Frontal cortex (tissue), 3 donors: ENCODE measurements at regions not wholly inside any gene's neighbourhood (a gene's known extent, or its start where the extent isn't known, plus 50 kb on each side); places are given as distances from the start of the nearest gene placed in this dataset.

Source experiments
- DNase-seq, 2 donors: peaks; one replicate each; pipeline ENCODE4 v3.0.0; 2012; ENCODE audit warnings: low spot score in 2 of 2
- FAIRE-seq: peaks from 2 replicates; lab custom pipeline; 2012; peaks lifted over from hg19 to GRCh38; lab: Jason Lieb, UNC
- donor health status: control.
- donor health status: control.
- donor health status: control.

DNA sequence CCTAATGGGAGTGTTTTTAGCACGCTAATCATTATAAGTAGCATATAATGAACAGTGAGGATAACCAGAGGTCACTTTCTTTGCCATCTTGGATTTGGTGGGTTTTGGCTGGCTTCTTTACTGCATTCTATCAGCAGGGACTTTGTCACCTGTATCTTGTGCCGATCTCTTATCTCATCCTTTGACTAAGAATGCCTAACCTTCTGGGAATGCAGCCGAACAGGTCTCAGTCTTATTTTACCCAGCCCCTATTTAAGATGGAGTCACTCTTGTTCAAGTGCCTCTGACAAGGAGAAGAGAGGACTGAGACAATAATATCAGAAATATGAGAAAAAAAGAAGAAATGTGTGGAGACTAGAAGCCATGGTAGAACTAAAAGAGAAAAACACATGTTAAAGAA lies 276.4 kb downstream of the TMX3 start:
- FAIRE-seq (no peak), DNase-seq (no peak)

DNA sequence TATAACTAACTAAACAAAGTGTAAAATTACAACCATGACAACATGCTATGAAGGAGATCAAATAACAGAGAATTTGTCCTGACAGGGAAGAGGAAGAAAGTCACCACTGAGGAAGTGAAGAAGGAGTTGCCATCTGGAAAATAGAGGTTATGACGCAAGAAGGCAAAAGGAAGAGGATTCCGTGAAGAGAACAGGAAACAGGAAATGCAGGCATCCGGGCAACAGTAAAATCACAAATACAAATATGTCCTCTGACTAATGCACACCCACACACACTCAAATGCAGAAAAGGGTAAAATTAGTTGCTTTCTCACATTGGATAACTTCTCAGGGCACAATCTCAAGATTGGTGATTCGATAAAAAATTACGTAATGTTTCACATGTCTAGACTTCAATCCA lies 278.4 kb downstream of the TMX3 start:
- FAIRE-seq = no peak
- no peak for DNase-seq

DNA sequence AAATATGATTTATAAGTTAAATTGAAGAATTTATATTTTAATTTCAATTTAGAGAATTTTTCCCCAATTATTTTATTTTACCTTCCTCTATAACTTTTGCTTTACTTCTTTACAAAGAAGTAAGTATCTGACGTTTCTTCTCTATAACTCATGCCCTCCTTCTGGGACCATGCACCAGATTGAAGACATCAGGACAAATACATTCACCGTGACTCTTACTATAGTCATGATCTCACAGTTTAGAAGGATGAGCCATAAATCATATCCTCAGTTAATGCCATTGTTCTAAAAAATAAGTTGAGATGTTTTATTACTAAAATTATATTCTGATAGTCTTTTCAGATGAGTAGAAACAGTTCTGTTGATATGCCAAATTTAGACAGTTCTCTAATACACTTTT lies 279.3 kb downstream of the TMX3 start:
- DNase-seq (no peak), FAIRE-seq (no peak)

DNA sequence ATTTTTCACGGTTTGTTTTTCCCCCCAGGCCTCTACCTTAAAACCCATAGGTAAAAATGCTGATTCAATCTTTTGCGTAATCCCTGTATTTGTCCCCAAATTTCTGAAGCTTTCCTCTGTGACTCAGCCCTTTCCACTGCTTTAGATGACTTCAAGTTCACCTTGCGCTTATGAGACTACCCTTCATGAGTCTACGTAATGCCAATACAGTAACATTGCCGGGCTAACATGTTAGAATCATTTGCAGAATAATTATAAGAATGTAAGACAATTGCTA lies 283.0 kb downstream of the TMX3 start:
- no peak for FAIRE-seq
- DNase-seq = no peak

DNA sequence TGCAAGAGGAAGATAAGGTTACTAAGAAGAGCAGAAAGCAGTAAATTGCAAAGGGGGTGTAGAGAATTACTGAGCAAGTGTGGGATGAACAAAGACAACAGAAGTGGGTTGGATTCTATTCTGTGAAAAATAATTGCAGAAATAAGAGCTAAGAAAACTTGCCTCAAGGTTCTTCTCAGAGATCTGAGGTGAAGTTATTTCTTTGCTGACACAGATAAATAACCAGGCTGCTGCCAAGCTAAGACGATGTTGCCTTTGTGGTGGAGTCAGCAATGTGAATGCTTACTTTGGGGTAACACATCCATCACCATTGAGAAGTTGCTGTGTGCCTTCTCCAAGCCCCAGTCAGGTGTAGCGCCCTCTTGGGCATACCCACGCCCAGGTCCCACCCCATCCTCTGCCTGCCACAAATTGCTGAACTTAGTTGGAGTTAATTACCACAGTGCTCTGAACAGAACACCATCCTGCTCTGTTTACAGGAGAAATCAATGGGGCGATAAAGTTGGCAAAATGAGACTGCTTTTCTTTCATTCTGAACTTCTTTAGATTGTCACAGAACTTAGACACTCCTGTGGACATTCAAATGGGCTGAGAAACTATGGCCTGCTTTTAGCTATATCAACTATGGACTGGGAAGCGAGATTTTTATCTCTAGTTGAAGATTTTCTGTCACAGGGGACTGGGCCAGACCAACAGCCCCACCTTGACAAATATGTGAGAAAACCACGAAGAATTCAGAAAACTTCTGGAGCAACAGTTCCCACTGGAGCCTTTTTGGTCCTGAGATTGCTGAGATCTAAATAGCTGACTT lies 283.6 kb downstream of the TMX3 start:
- FAIRE-seq (no peak), DNase-seq (no peak)

DNA sequence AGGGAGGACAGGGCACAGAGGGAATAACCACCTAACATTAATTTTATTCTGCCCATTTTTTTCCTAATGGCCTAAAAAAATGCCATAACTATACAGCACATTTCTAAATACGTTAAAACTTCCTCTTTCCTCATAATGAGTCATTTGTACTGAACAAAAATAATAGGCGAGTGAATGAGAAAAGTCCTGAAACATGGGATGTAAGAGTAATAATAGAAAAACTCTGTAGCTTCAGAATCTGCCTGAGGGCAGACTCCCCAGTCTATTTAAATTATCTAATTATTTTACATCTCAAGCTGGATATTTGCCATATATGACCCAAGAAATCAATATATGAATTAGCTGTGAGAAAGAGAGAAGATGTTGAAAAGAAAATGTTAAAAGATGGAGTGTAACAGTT lies 285.1 kb downstream of the TMX3 start:
- FAIRE-seq (no peak), DNase-seq (no peak)

DNA sequence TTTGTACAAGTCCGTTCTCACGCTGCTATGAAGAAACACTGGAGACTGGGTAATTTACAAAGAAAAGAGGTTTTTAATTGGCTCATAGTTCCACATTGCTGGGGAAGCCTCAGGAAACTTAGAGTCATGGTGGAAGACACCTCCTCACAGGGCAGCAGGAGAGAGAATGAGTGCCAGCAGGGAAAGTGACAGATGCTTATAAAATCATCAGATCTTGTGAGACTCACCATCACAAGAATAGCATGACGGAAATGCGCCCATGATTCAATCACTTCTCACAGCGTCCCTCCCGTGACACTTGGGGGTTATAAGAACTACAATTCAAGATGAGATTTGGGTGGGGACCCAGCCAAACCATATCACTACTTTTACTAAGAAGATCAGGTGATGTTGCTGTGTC lies 285.8 kb downstream of the TMX3 start:
- FAIRE-seq (no peak), DNase-seq (no peak)

DNA sequence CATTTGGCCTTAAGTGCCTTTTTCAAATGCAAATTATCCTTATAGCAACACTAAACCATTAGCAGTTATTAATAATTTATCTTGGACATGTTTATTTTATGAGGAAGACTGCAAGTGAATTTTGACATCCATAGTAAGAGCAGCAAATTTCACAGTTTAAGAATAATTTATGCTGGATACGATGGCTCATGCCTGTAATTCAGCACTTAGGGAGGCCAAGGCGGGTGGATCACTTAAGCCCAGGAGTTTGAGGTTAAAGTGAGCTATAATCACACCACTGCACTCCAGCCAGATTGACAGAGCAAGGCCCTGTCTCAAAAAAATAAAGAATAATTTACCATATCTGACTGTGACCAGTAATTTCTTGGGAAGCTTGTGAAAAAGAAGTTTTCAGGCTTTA lies 286.2 kb downstream of the TMX3 start:
- no peak for FAIRE-seq
- no peak for DNase-seq

DNA sequence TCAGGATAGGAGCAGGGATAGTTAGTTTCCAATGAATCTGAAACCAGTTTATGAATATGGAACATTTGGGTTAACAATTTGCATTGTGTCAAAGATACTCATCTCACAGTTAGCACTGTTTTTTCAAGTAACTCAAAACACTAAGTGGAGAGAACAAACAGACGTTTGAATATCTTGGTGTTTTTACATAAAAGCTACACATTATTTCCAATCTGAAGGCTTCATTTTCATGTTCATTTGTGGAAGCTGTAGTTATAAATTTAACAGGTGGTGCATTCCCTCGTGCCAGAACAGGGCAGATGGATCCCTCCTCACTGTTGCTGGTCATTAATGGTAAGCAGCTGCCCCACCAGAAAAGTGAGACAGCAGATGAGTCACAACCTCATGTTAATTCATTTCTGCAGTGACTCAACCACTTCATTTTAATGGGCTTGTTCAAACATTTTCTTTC lies 286.9 kb downstream of the TMX3 start:
- FAIRE-seq = no peak

DNA sequence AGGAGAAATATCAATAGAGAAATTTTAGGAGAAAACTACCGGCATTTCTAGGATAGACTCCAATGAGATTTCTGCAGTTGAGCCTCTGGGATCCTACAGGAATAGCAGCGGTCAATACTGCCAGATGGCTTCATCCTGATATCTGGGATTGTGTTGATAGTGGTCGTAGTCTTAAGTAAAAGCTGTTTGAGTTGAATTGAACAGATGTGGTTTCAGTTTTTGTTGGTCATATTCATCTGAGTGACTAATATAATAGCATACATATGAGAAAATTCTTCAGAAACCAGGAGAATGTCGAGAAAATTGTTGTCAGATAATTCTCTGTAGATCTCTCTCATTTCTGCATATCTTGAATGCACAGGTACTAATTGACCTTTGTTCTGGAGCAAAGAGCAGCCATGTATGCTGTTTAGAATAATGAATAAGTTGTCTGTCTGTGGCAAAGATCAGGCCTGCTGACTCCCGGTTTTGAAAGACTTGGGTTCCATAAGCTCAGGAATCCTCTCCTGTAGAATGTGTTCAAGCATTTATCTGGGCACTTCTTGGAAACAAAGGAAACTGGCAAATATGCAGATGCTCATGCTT lies 288.1 kb downstream of the TMX3 start:
- no peak for DNase-seq

More for the DNA sequence above, 286.9 kb downstream of the TMX3 start:
- DNase-seq = no peak

DNA sequence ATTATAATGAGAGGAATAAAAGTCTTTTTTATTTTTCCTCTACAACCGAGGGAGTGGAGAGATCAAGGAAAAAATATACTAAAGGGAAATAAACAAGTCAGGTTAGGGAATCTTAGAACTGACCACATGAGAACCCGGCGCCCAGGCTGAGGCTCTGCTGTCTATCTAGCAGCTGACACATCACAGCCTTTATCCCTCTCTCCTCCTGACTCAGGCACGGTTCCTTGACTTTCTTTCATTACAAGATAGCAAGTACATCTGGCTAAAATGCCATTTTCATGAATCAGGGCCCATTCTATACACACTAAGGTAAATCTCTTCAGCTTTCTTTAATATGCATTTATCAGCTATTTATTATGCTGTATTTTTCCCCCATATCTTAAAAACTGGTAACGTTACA lies 296.0 kb downstream of the TMX3 start:
- FAIRE-seq (no peak), DNase-seq (no peak)

More for the DNA sequence above, 288.1 kb downstream of the TMX3 start:
- no peak for FAIRE-seq

DNA sequence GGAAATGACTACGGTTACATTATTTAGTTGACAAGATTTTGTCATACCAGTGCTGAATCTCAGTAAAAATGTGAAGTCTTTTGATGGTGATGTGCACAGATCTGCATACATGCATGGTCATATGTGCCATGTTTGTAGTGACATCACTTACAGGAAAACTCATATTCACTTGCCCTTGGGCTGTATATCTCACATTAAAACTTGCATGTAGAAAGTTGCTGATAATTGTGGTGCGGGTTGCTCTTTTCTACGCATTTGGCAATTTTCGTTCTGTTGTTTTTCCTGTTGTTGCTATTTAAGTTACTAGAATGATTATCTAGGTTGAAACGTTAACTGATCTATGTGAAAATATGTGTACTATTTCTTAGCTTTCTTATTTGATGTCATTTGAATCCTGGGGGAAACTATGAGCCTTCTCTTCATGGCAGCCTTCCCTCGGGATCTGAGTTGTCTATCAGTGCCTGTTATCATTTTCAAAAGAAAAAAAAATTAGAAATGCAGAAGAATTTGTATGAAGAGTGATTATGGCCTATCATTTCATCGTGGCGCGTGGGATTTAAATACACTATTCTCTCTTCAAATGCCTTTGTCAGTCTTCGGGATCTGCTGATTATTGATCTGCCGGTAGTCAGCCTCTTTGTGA lies 296.6 kb downstream of the TMX3 start:
- no peak for DNase-seq
- FAIRE-seq = no peak

DNA sequence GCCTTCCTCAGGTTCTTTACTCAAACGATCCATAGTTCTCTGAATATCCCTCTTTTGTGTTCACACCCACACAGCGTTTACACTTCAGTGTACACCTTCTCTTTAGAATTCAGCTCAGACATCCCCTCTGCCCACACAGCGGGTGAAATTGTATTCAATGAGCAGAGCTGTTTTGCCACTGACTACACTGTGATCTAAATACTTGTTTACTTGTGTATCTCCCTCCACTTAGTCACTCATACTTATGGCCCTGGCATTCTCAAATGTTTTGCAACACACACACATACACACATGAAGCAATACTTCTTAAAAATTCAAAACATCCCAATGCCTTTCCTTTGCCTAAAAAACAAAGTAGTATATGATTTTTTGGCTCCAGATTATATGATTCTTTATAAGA lies 297.1 kb downstream of the TMX3 start:
- FAIRE-seq = no peak
- no peak for DNase-seq

DNA sequence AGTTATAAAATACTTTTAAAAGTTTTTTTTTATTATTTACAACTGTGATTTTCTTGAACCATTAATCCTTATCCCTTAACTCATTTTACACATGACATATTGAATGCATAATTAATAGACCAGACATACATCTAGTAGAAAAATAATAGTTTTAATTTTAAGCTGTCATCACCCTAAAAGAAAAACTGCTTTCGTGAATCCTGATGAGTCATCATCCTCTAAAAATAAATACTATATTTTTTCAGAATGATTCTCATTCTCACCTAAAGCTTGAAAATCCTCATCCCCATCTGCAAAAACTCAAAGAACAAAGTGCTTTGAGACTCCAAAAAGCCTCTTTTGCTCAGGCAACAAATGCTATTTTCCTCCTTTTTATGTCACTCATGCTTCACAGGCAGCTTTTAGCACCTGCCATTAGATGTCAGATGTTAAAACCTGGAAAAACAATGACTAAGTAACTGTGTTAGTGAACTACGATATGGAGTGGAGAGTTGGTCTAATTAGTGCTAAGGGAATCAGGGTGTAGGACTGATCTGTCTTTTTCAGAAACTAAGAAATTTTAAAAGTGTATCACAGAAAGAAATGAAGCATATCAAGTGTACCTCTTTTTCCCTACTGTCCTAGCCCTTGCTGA lies 297.6 kb downstream of the TMX3 start:
- DNase-seq = no peak
- FAIRE-seq = no peak

DNA sequence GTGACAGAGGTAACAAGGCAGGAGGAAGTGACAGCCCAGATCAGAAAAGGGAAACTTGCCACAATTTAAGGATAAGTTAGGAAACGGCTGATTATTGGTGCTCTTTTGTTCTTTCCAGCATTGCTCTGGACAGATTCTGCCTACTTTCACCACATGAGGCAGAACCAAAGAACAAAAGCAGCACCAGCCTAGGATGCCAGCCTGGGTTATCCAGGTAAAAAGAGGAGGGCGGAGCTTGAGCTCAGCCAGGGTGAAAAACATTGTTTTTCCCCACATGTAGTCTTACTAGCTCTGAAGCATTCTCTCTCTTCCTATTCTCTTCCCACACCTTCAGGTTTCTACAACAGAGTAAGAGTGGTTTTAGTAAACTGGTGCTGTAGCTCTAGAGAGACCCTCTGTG lies 300.5 kb downstream of the TMX3 start:
- FAIRE-seq = no peak
- DNase-seq = no peak

DNA sequence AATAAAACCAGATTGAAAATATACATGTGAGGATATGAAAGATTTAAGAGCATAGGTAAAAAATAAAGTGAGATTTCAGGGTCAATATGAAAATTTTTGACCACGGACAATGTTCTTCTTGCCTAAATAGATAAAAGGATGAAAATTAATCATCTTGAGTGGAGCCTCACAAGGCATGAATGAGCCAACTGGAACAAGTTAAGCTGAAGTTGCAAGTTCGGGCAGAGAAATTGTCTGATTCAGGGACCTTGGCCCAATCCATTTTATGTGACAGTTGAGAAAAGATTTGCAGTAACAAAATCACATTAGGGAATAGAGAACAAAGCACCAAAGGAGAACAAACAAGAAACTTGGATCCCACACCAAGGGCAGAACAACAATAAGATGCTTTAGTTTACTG lies 305.3 kb downstream of the TMX3 start:
- FAIRE-seq (no peak), DNase-seq (no peak)

DNA sequence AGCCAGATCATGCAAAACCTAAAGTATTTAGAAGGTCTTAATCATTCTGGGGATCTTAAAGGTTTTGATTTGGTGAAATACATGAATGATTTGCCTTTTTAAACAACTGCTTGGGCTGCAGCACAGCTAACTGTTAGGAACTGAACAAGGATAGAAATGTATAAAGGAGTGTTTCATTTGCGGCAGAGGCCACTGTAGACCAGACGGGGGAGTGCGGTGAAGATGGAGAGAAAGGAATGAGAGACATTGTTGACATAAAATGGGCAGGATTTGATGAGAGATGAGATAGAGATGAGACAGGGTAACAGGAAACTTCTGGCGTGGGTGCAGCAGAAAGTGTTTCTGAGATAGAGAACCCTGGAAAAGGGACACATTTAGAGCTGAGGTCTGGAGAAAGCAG lies 308.1 kb downstream of the TMX3 start:
- no peak for DNase-seq

DNA sequence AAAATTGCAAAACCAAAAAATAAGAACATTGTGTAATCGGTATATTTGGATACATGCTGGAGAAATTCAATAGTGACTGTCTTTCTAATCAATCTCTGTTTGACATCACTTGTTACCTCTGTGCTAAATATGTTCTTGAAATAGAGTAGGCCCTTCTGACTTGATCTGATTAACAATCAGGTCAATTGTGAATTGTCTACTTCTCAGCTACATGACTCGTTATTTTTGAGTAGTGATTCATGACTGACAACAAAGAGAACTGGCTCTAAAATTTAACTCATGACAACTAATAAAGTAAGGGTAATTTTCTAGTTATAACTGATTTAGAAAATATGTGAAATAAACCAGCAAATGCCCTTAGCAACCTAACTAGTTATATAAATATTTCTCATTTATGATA lies 312.1 kb downstream of the TMX3 start:
- FAIRE-seq (no peak), DNase-seq (no peak)

More for the DNA sequence above, 308.1 kb downstream of the TMX3 start:
- FAIRE-seq = no peak

DNA sequence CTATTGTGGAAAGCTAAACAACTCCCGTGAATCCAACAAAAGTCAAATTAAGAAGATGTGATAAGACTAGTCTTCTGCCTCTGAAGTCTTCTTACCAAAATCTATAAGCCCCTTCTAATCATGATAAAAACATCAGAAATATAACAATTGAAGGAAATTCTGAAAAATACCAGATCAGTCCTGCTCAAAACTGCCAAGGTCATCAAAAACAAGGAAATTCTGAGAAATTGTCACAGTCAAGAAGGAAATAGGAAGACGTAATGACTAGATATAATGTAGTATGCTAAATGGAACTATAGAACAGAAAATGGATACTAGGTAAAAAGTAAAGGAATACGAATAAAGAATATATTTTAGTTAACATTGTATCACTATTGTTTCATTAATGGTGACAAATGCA lies 314.0 kb downstream of the TMX3 start:
- no peak for FAIRE-seq
- no peak for DNase-seq

DNA sequence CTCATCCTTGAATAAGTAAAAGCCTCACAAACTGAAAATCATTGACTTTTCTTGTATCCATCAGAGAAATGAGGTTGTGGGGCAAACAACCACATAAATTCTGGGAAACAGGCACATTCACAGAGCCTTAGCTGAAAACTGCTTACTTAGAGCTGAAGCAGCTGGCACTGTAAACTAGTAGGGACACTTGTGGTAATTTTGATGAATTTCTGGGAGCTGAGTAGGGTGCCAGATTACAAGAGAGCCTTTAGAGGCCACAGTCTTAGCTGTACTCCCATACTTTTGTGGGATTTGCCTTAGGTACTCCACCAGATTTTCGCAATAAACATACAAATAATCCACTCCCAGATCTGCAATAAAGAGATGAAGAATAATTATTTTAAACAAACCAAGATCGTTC lies 315.2 kb downstream of the TMX3 start:
- no peak for FAIRE-seq
- no peak for DNase-seq
